ENCODE measurements at regions not wholly inside any gene's neighbourhood (a gene's known extent, or its start where the extent isn't known, plus 50 kb on each side); places are given as distances from the start of the nearest gene placed in this dataset.

DNA sequence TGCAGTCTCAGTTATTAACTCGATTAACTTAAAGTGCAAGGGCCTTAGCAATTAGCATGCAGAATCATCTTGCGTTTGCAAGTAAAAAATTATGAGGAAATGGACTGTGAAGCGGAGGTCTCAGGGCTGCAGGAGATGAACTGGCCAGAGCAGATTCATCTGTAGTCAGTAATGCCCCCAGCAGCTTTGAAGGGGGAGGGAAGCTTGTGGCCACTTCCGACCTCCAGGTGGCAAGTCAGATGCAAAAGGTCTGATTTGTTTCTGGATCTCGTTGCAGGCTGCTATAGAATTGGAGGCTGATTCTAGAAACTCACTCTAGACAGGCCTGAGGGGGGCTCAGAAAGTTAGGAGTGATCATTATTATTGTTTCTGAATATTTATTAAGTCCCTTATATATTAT is 107.4 kb upstream of the RGS6 start:
- no peak for DNase-seq (ENCODE audit: low spot score in 2 of 2)
- ATAC-seq (replicated peaks; ENCODE audit: extremely low read depth, poor library complexity, severe bottlenecking) = no peak
- Mint-ChIP-seq H3K4me1 (no peaks in the 10 kb centered on the region), H3K27ac (ENCODE audit: low read depth) (no peak overlapping the region), H3K4me3 (no peak overlapping the region), H3K9me3 (no peaks in the 10 kb centered on the region), H3K27me3 (peaks cover 49% of the 10 kb centered on the region), H3K36me3 (ENCODE audit: insufficient read depth) (peaks cover 4% of the 10 kb centered on the region)

DNA sequence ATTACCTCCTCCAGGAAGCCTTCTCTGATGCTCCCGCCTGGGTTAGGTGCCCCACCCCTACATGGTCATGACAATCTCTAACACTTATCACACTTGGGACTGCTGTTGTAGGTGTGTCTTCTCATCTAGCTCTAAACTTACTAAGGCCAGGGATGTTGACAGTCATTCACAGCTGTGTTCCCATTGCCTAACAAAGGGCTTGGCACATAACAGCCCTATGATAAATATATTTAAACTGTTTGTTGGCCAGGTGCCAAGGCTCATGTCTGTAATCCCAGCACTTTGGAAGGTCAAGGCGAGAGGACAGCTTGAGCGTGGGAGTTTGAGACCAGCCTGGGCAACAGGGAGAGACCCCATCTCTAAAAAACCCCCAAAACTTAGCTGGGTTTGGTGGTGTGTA is 98.8 kb upstream of the RGS6 start:
- DNase-seq (ENCODE audit: low spot score in 2 of 2) (no peak), ATAC-seq (replicated peaks; ENCODE audit: extremely low read depth, poor library complexity, severe bottlenecking) (no peak)
- Mint-ChIP-seq H3K4me3 (no peak overlapping the region), H3K27me3 (peaks cover 7% of the 10 kb centered on the region), H3K27ac (ENCODE audit: low read depth) (no peak overlapping the region), H3K36me3 (ENCODE audit: insufficient read depth) (no peaks in the 10 kb centered on the region), H3K9me3 (no peaks in the 10 kb centered on the region), H3K4me1 (no peaks in the 10 kb centered on the region)

GRCh38 chr14:71834284-71835204 is 97.7 kb upstream of the RGS6 start:
- Mint-ChIP-seq H3K4me1 (no peaks in the 10 kb centered on the region), H3K27ac (ENCODE audit: low read depth) (no peak overlapping the region), H3K27me3 (peaks cover 13% of the 10 kb centered on the region), H3K4me3 (no peak overlapping the region), H3K36me3 (ENCODE audit: insufficient read depth) (no peaks in the 10 kb centered on the region), H3K9me3 (no peaks in the 10 kb centered on the region)
- DNase-seq (ENCODE audit: low spot score in 2 of 2) (no peak), ATAC-seq (replicated peaks; ENCODE audit: extremely low read depth, poor library complexity, severe bottlenecking) (no peak)

- no peak overlapping the region for H3K27ac Mint-ChIP-seq (ENCODE audit: low read depth)
- DNase-seq (ENCODE audit: low spot score in 2 of 2) (no peak), ATAC-seq (replicated peaks; ENCODE audit: extremely low read depth, poor library complexity, severe bottlenecking) (no peak)
- H3K27me3 Mint-ChIP-seq = peaks cover 87% of the 10 kb centered on the region
- no peak overlapping the region for H3K4me3 Mint-ChIP-seq
- H3K9me3 Mint-ChIP-seq = peaks cover 6% of the 10 kb centered on the region
- no peaks in the 10 kb centered on the region for H3K4me1 Mint-ChIP-seq
- peaks cover 2% of the 10 kb centered on the region for H3K36me3 Mint-ChIP-seq (ENCODE audit: insufficient read depth)
Measured at GRCh38 chr14:71852181-71852580, 80.0 kb upstream of the RGS6 start.

- Mint-ChIP-seq H3K36me3 (ENCODE audit: insufficient read depth) (peaks cover 2% of the 10 kb centered on the region), H3K4me3 (no peak overlapping the region), H3K4me1 (no peaks in the 10 kb centered on the region), H3K9me3 (no peaks in the 10 kb centered on the region), H3K27ac (ENCODE audit: low read depth) (no peak overlapping the region), H3K27me3 (peaks cover 100% of the 10 kb centered on the region)
- ATAC-seq (replicated peaks; ENCODE audit: extremely low read depth, poor library complexity, severe bottlenecking) (no peak), DNase-seq (ENCODE audit: low spot score in 2 of 2) (no peak)
Measured at GRCh38 chr14:71855399-71856036, 76.7 kb upstream of the RGS6 start.

DNA sequence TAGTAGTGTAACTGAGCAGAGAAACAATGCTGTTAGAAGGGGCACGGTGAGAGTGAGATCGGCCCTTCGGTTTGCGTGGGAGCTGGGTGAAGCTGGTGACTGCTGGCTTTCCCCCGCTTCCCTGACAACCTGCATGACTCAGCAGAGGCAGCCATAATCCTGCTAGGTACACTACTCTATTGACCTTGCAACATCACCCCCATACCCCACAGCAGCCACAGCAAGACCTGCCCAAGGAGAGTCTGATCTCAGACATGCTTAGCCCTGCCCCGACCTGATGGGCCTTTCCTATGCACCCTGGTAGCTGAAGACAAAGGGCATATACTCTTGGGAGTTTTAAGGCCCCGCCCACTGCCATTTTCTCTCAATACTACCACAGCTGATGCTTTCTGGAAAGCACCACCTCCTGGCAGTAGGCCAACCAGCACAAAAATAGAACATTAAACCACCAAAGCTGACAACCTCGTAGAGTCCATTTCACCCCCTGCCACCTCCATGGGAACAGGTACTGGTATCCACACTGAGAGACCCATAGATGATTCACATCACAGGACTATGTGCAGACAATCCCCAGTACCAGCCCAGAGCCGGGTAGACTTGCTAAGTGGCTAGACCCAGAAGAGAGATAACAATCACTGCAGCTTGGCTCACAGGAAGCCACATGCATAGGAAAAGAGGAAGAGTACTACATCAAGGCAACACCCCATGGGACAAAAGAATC is 75.9 kb upstream of the RGS6 start:
- DNase-seq (ENCODE audit: low spot score in 2 of 2) = no peak
- no peaks in the 10 kb centered on the region for H3K4me1 Mint-ChIP-seq
- H3K9me3 Mint-ChIP-seq = no peaks in the 10 kb centered on the region
- H3K4me3 Mint-ChIP-seq = no peak overlapping the region
- ATAC-seq (replicated peaks; ENCODE audit: extremely low read depth, poor library complexity, severe bottlenecking) = no peak
- peaks cover 100% of the 10 kb centered on the region for H3K27me3 Mint-ChIP-seq
- no peak overlapping the region for H3K27ac Mint-ChIP-seq (ENCODE audit: low read depth)
- peaks cover 2% of the 10 kb centered on the region for H3K36me3 Mint-ChIP-seq (ENCODE audit: insufficient read depth)

DNA sequence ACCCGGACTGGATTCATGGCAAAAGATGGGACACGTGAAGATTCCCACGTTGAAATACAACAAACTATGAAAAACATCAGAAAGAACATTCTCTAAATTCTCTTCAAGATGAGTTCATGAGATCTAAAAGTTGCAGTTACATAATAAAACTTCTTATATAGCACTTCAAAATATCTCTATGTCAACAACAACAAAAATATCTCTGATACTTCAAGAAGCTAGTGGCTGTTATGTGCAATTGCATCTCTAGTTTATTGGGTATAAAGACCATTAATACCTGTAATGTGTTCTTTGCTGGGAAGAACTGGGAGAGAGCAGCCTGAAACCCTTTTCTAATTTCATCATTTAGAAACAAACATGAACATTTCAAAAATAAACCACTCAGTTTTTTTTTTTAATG is 69.2 kb upstream of the RGS6 start:
- ATAC-seq (replicated peaks; ENCODE audit: extremely low read depth, poor library complexity, severe bottlenecking) (no peak), DNase-seq (ENCODE audit: low spot score in 2 of 2) (no peak)
- H3K27ac Mint-ChIP-seq (ENCODE audit: low read depth) = no peak overlapping the region
- H3K4me3 Mint-ChIP-seq = no peak overlapping the region
- no peaks in the 10 kb centered on the region for H3K36me3 Mint-ChIP-seq (ENCODE audit: insufficient read depth)
- peaks cover 51% of the 10 kb centered on the region for H3K27me3 Mint-ChIP-seq
- H3K9me3 Mint-ChIP-seq = no peaks in the 10 kb centered on the region
- no peaks in the 10 kb centered on the region for H3K4me1 Mint-ChIP-seq

DNA sequence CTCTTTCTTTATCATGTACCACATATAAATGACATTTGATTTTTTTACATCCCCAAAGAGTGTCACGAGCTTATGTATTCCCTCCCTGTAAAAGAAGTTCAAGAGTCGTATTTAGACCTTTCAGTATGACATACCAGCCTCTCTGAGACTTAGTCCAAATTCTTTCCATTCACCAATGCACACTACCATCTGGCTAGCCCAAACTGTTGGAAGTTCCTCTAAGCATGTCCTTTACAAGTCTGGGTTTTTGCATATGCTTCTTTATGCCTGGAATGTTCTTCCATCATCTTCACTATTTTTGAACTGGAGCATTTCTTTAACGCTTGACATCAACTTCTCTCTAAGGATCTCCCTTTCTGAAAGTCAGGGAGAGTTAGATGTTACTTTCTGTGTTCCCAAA is 68.5 kb upstream of the RGS6 start:
- no peaks in the 10 kb centered on the region for H3K36me3 Mint-ChIP-seq (ENCODE audit: insufficient read depth)
- no peak for DNase-seq (ENCODE audit: low spot score in 2 of 2)
- no peak for ATAC-seq (replicated peaks; ENCODE audit: extremely low read depth, poor library complexity, severe bottlenecking)
- no peaks in the 10 kb centered on the region for H3K4me1 Mint-ChIP-seq
- H3K9me3 Mint-ChIP-seq = no peaks in the 10 kb centered on the region
- peaks cover 51% of the 10 kb centered on the region for H3K27me3 Mint-ChIP-seq
- no peak overlapping the region for H3K27ac Mint-ChIP-seq (ENCODE audit: low read depth)
- no peak overlapping the region for H3K4me3 Mint-ChIP-seq
